Cerebellar cortex (tissue), 1 donor: ENCODE measurements at regions not wholly inside any gene's neighbourhood (a gene's known extent, or its start where the extent isn't known, plus 50 kb on each side); places are given as distances from the start of the nearest gene placed in this dataset.
"Not testable (repeated sequence)": the region's sequence is repeated elsewhere in the genome, so short reads cannot be mapped to it uniquely, and the experiment has no call there.

Experiments
- DNase-seq: peaks from one replicate; pipeline ENCODE4 v3.0.0-alpha.2; 2015; ENCODE audit warnings: low spot score

- no peak for DNase-seq
Measured at GRCh38 chr6:20263059-20263458, 50.8 kb upstream of the MBOAT1 start.

GRCh38 chr6:20265842-20266241 is 53.6 kb upstream of the MBOAT1 start:
- no peak for DNase-seq

GRCh38 chr6:20266851-20267608 is 54.8 kb upstream of the MBOAT1 start:
- DNase-seq = no peak

GRCh38 chr6:20269181-20269580 is 56.9 kb upstream of the MBOAT1 start:
- no peak for DNase-seq

- no peak for DNase-seq
Measured at GRCh38 chr6:20271818-20272217, 59.5 kb upstream of the MBOAT1 start.

GRCh38 chr6:20274137-20274536 is 61.9 kb upstream of the MBOAT1 start:
- no peak for DNase-seq

GRCh38 chr6:20275837-20276236 is 63.6 kb upstream of the MBOAT1 start:
- DNase-seq = not testable (repeated sequence)

- DNase-seq = not testable (repeated sequence)
Measured at GRCh38 chr6:20277724-20278123, 65.5 kb upstream of the MBOAT1 start.

- no peak for DNase-seq
Measured at GRCh38 chr6:20279051-20279450, 66.8 kb upstream of the MBOAT1 start.

- no peak for DNase-seq
Measured at GRCh38 chr6:20279608-20280287, 67.5 kb upstream of the MBOAT1 start.

GRCh38 chr6:20280288-20280621 is 68.0 kb upstream of the MBOAT1 start:
- no peak for DNase-seq

GRCh38 chr6:20284672-20285071 is 72.4 kb upstream of the MBOAT1 start:
- no peak for DNase-seq

GRCh38 chr6:20286968-20287565 is 74.8 kb upstream of the MBOAT1 start:
- DNase-seq = no peak

- peak; percentile 77 for DNase-seq
Measured at GRCh38 chr6:20291764-20292580, 79.7 kb upstream of the MBOAT1 start.

GRCh38 chr6:20292905-20293304 is 80.6 kb upstream of the MBOAT1 start:
- no peak for DNase-seq

- DNase-seq = no peak
Measured at GRCh38 chr6:20301256-20301655, 89.0 kb upstream of the MBOAT1 start.

- DNase-seq = no peak
Measured at GRCh38 chr6:20302168-20302567, 89.9 kb upstream of the MBOAT1 start.

GRCh38 chr6:20302702-20303251 is 90.5 kb upstream of the MBOAT1 start:
- DNase-seq = no peak

GRCh38 chr6:20306491-20306890 is 94.2 kb upstream of the MBOAT1 start:
- DNase-seq = no peak

GRCh38 chr6:20309186-20309585 is 92.5 kb upstream of the E2F3 start:
- no peak for DNase-seq

- no peak for DNase-seq
Measured at GRCh38 chr6:20310185-20310584, 91.5 kb upstream of the E2F3 start.

- DNase-seq = no peak
Measured at GRCh38 chr6:20312606-20313005, 89.1 kb upstream of the E2F3 start.
